ENCODE measurements at regions not wholly inside any gene's neighbourhood (a gene's known extent, or its start where the extent isn't known, plus 50 kb on each side); places are given as distances from the start of the nearest gene placed in this dataset.

DNA sequence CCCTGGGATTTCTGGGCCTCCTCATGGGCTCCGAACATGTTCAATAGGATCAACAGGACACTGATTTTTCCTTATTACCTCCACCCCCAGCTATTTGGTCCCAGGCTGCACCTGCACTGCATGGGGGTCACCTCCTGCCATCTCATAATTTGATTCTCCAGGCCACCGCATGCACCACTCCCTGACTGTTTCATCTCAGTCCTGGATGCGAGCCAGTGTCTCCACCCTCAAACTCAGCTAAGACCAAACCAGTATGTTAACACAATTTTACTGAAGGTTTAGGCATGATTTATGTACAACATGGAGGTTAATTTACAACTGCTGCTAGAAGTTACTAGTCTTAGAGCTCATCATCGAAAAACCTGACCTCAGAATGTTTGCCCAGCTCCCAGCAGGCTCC, 249.5 kb downstream of the UACA start:
- ATAC-seq (ENCODE audit: low read depth) = no peak
- H2BK15ac ChIP-seq (ENCODE audit: low read depth, low read length) = no peak overlapping the region
- no peak overlapping the region for H3K4ac ChIP-seq (ENCODE audit: low read depth, low read length)
- no TSS peak for BruUV-seq (replicated peaks)
- H3K18ac ChIP-seq (ENCODE audit: low read depth, low read length) = no peak overlapping the region
- H3K4me3 ChIP-seq (ENCODE audit: insufficient read depth, low read depth, low read length) = no peak overlapping the region
- intact Hi-C loops (cut with micrococcal nuclease) (no loop called here), dilution Hi-C loops (cut with HindIII; ENCODE audit: low sequenced_read_pairs, unreplicated experiment) (no loop called here), in situ Hi-C loops (cut with MboI; ENCODE audit: low sequenced_read_pairs) (no loop called here)
- H3K36me3 ChIP-seq (ENCODE audit: control insufficient read depth, insufficient read depth, low read length) = no peaks in the 10 kb centered on the region
- H3K4me1 ChIP-seq (ENCODE audit: control insufficient read depth, insufficient read depth, low read length) = peaks cover 2% of the 10 kb centered on the region; the same call in 1 of the 2 replicates
- whole genome bisulfite sequencing, 2 experiments (ENCODE audit: extremely low coverage in 2 of 2, insufficient read length in 1 of 2) = no CpG with 5 or more reads among the region's 4 CpGs
- no peak overlapping the region for H2BK120ac ChIP-seq (ENCODE audit: low read depth, low read length)
- H4K5ac ChIP-seq (ENCODE audit: low read depth, low read length) = no peak overlapping the region
- H2BK5ac ChIP-seq (ENCODE audit: low read depth, low read length, poor library complexity, severe bottlenecking) = no peak overlapping the region
- no peak overlapping the region for H3K27ac ChIP-seq (ENCODE audit: insufficient read depth, low read length)
- H3K27me3 ChIP-seq (ENCODE audit: control insufficient read depth, insufficient read depth, low read length) = peaks cover 38% of the 10 kb centered on the region
- CTCF ChIA-PET = no interaction called here
- H2AK5ac ChIP-seq (ENCODE audit: low read depth, low read length) = no peak overlapping the region
- TF ChIP-seq, protein P1, sequence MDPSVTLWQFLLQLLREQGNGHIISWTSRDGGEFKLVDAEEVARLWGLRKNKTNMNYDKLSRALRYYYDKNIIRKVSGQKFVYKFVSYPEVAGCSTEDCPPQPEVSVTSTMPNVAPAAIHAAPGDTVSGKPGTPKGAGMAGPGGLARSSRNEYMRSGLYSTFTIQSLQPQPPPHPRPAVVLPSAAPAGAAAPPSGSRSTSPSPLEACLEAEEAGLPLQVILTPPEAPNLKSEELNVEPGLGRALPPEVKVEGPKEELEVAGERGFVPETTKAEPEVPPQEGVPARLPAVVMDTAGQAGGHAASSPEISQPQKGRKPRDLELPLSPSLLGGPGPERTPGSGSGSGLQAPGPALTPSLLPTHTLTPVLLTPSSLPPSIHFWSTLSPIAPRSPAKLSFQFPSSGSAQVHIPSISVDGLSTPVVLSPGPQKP (IDR thresholded peaks at IDR 0.05; ENCODE audit: borderline replicate concordance, low read depth, low read length) = no peak
- TF ChIP-seq CHD1 (IDR thresholded peaks at IDR 0.05; ENCODE audit: low read depth, low read length) (no peak), SMC3 (IDR thresholded peaks at IDR 0.05; ENCODE audit: low read depth, low read length) (no peak), NFE2L2 (IDR thresholded peaks at IDR 0.05; ENCODE audit: low read depth, low read length) (no peak), MXI1 (IDR thresholded peaks at IDR 0.05; ENCODE audit: borderline replicate concordance, low read depth, low read length) (no peak), MAZ (IDR thresholded peaks at IDR 0.05; ENCODE audit: borderline replicate concordance, low read depth, low read length) (no peak), BHLHE40 (IDR thresholded peaks at IDR 0.05; ENCODE audit: low read depth, low read length) (no peak), MAFK (IDR thresholded peaks at IDR 0.05; ENCODE audit: low read depth, low read length) (no peak), RCOR1 (IDR thresholded peaks at IDR 0.05; ENCODE audit: insufficient replicate concordance, low read length) (no peak), FOS (IDR thresholded peaks at IDR 0.05; ENCODE audit: low read depth, low read length) (no peak), CEBPB (IDR thresholded peaks at IDR 0.05; ENCODE audit: low read depth, low read length) (no peak), RFX5 (IDR thresholded peaks at IDR 0.05; ENCODE audit: low read depth, low read length) (no peak)
- TF ChIP-seq, protein P2, sequence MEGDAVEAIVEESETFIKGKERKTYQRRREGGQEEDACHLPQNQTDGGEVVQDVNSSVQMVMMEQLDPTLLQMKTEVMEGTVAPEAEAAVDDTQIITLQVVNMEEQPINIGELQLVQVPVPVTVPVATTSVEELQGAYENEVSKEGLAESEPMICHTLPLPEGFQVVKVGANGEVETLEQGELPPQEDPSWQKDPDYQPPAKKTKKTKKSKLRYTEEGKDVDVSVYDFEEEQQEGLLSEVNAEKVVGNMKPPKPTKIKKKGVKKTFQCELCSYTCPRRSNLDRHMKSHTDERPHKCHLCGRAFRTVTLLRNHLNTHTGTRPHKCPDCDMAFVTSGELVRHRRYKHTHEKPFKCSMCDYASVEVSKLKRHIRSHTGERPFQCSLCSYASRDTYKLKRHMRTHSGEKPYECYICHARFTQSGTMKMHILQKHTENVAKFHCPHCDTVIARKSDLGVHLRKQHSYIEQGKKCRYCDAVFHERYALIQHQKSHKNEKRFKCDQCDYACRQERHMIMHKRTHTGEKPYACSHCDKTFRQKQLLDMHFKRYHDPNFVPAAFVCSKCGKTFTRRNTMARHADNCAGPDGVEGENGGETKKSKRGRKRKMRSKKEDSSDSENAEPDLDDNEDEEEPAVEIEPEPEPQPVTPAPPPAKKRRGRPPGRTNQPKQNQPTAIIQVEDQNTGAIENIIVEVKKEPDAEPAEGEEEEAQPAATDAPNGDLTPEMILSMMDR (conservative IDR thresholded peaks at IDR 0.05; ENCODE audit: low read depth, low read length) = no peak
- TF ChIP-seq, protein P3, sequence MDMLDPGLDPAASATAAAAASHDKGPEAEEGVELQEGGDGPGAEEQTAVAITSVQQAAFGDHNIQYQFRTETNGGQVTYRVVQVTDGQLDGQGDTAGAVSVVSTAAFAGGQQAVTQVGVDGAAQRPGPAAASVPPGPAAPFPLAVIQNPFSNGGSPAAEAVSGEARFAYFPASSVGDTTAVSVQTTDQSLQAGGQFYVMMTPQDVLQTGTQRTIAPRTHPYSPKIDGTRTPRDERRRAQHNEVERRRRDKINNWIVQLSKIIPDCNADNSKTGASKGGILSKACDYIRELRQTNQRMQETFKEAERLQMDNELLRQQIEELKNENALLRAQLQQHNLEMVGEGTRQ (IDR thresholded peaks at IDR 0.05; ENCODE audit: low read depth, low read length) = no peak
- H3K56ac ChIP-seq (ENCODE audit: extremely low read depth, insufficient read depth, low read length) = no peak overlapping the region
- no peaks in the 10 kb centered on the region for H3K79me1 ChIP-seq (ENCODE audit: low read depth in 1 of 2, low read length in 2 of 2)
- no peak overlapping the region for H3K4me2 ChIP-seq (ENCODE audit: low read depth, low read length)
- no peak overlapping the region for H3K23ac ChIP-seq (ENCODE audit: low read depth, low read length)
- H2AK9ac ChIP-seq (replicated peaks; ENCODE audit: low read depth, low read length, poor library complexity) = no peak overlapping the region
- no peaks in the 10 kb centered on the region for H4K20me1 ChIP-seq (ENCODE audit: insufficient read depth, low read length)
- H2BK20ac ChIP-seq (ENCODE audit: low read depth, low read length) = no peak overlapping the region
- H3K14ac ChIP-seq (replicated peaks; ENCODE audit: low read depth, low read length) = no peak overlapping the region
- no peak overlapping the region for H2AFZ ChIP-seq (replicated peaks; ENCODE audit: low read length, poor library complexity)
- no peak overlapping the region for H3K9ac ChIP-seq (ENCODE audit: low read depth, low read length)
- no peak overlapping the region for H4K91ac ChIP-seq (ENCODE audit: insufficient read depth, low read depth, low read length)
- H3K9me3 ChIP-seq (ENCODE audit: control insufficient read depth, insufficient read depth, low read length) = peaks cover 6% of the 10 kb centered on the region
- DNase-seq = no peak
- H4K8ac ChIP-seq (ENCODE audit: low read depth in 2 of 2, low read length in 2 of 2) = no peak overlapping the region
- peaks cover 10% of the 10 kb centered on the region for H3K9me1 ChIP-seq (ENCODE audit: insufficient read depth, low read length)
- POLR2A ChIA-PET (ENCODE audit: unreplicated experiment) = no interaction called here
